Small intestine (tissue), 7 donors: ENCODE measurements at regions not wholly inside any gene's neighbourhood (a gene's known extent, or its start where the extent isn't known, plus 50 kb on each side); places are given as distances from the start of the nearest gene placed in this dataset.

Experiments used
- DNase-seq, 2 donors: peaks; one replicate each; pipeline versions ENCODE4 v3.0.0 to v3.0.0-alpha.2; 2013
- FAIRE-seq: peaks from 2 replicates; lab custom pipeline; 2012; peaks lifted over from hg19 to GRCh38; lab: Jason Lieb, UNC
- H3K27ac ChIP-seq, 3 donors: one replicate each; pipeline ENCODE4 v1.5.1; 2013; ENCODE audit warnings: low read length in 2 of 3, mild to moderate bottlenecking in 2 of 3, control low read depth in 1 of 3, inconsistent platforms in 1 of 3, low read depth in 1 of 3, moderate library complexity in 1 of 3
- H3K27me3 ChIP-seq, 3 donors: one replicate each; pipeline ENCODE4 v1.6.1; 2013; ENCODE audit warnings: low read length in 3 of 3, inconsistent platforms in 1 of 3; ENCODE audit not compliant: control insufficient read depth in 3 of 3, insufficient read depth in 3 of 3
- H3K36me3 ChIP-seq, 3 donors: one replicate each; pipeline ENCODE4 v1.6.1; 2013; ENCODE audit warnings: low read length in 3 of 3, inconsistent platforms in 1 of 3, low read depth in 1 of 3, mild to moderate bottlenecking in 1 of 3, moderate library complexity in 1 of 3; ENCODE audit not compliant: control insufficient read depth in 3 of 3, insufficient read depth in 2 of 3
- H3K4me1 ChIP-seq, 3 donors: one replicate each; pipeline ENCODE4 v1.6.1; 2013; ENCODE audit warnings: low read length in 2 of 3, inconsistent platforms in 1 of 3, low read depth in 1 of 3, mild to moderate bottlenecking in 1 of 3, moderate library complexity in 1 of 3; ENCODE audit not compliant: control insufficient read depth in 3 of 3, insufficient read depth in 2 of 3
- H3K4me3 ChIP-seq, 3 donors: one replicate each; pipeline ENCODE4 v1.5.1; 2013; ENCODE audit warnings: low read length in 3 of 3, control low read depth in 1 of 3, inconsistent platforms in 1 of 3, low read depth in 1 of 3, mild to moderate bottlenecking in 1 of 3, moderate library complexity in 1 of 3
- H3K9me3 ChIP-seq, 2 donors: one replicate each; pipeline ENCODE4 v1.6.1; 2013; ENCODE audit warnings: low read depth in 1 of 2, low read length in 1 of 2; ENCODE audit not compliant: control insufficient read depth in 2 of 2, insufficient read depth in 1 of 2
- WGBS, 3 donors: extraction: QIAGEN DNeasy Blood & Tissue Kit; methylation state at CpG; one replicate each; pipeline ENCODE4 v1.1.7; 2013; 5-methylcytosine and 5-hydroxymethylcytosine counted together
- donor health status: healthy with polysubstance abuse.
- donor health status: control.
- donor health status: control.
- donor health status: Bipolar disorder and iron deficiency.
- donor health status: healthy.

GRCh38 chr14:61631045-61631687, 64.1 kb upstream of the HIF1A start:
- H3K27me3 ChIP-seq, result no peaks in the 10 kb centered on the region
- H3K36me3 ChIP-seq, result no peaks in the 10 kb centered on the region
- peak in 1 of 2 donors; percentile 6 for DNase-seq
- H3K27ac ChIP-seq, result no peak overlapping the region
- no peaks in the 10 kb centered on the region for H3K9me3 ChIP-seq
- 63 to 75% (median 70%) methylated on average over 6 of the region's 6 CpGs for WGBS, 3 donors
- H3K4me3 ChIP-seq, result no peak overlapping the region
- H3K4me1 ChIP-seq, result no peaks in the 10 kb centered on the region
- no peak for FAIRE-seq

- Histone ChIP-seq H3K27me3 (no peaks in the 10 kb centered on the region), H3K27ac (no peak overlapping the region), H3K9me3 (no peaks in the 10 kb centered on the region), H3K36me3 (no peaks in the 10 kb centered on the region), H3K4me3 (no peak overlapping the region), H3K4me1 (no peaks in the 10 kb centered on the region)
- DNase-seq (no peak), FAIRE-seq (no peak)
- 80 to 87% (median 82%) methylated on average over 3 of the region's 3 CpGs for WGBS, 3 donors
Measured at GRCh38 chr14:61632401-61632800, 62.9 kb upstream of the HIF1A start.

- DNase-seq (no peak), FAIRE-seq (no peak)
- Histone ChIP-seq H3K36me3 (no peaks in the 10 kb centered on the region), H3K4me1 (no peaks in the 10 kb centered on the region), H3K27me3 (no peaks in the 10 kb centered on the region), H3K9me3 (no peaks in the 10 kb centered on the region), H3K27ac (no peak overlapping the region), H3K4me3 (no peak overlapping the region)
- 78 to 86% (median 85%) methylated on average over 1 of the region's 1 CpG for WGBS, 3 donors
Measured at GRCh38 chr14:61632807-61633206, 62.5 kb upstream of the HIF1A start.

GRCh38 chr14:61636291-61636690, 59.0 kb upstream of the HIF1A start:
- DNase-seq (no peak), FAIRE-seq (no peak)
- no peak overlapping the region for H3K27ac ChIP-seq
- no peak overlapping the region for H3K4me3 ChIP-seq
- no peaks in the 10 kb centered on the region for H3K4me1 ChIP-seq
- H3K27me3 ChIP-seq, result no peaks in the 10 kb centered on the region
- H3K9me3 ChIP-seq, result no peaks in the 10 kb centered on the region
- H3K36me3 ChIP-seq, result no peaks in the 10 kb centered on the region
- WGBS, 3 donors, result 89 to 100% (median 95%) methylated on average over 1 of the region's 1 CpG

GRCh38 chr14:61636779-61637178, 58.5 kb upstream of the HIF1A start:
- no peaks in the 10 kb centered on the region for H3K27me3 ChIP-seq
- 90 to 100% (median 93%) methylated on average over 3 of the region's 3 CpGs for WGBS, 3 donors
- H3K9me3 ChIP-seq, result no peaks in the 10 kb centered on the region
- no peak overlapping the region for H3K27ac ChIP-seq
- no peak for FAIRE-seq
- H3K4me1 ChIP-seq, result no peaks in the 10 kb centered on the region
- H3K36me3 ChIP-seq, result no peaks in the 10 kb centered on the region
- H3K4me3 ChIP-seq, result no peak overlapping the region
- no peak for DNase-seq

GRCh38 chr14:61638595-61639387, 56.5 kb upstream of the HIF1A start:
- Histone ChIP-seq H3K36me3 (no peaks in the 10 kb centered on the region), H3K9me3 (no peaks in the 10 kb centered on the region), H3K4me1 (no peaks in the 10 kb centered on the region), H3K4me3 (no peak overlapping the region), H3K27me3 (no peaks in the 10 kb centered on the region), H3K27ac (no peak overlapping the region)
- no peak for FAIRE-seq
- WGBS, 3 donors, result 27 to 53% (median 49%) methylated on average over 12 of the region's 12 CpGs
- peak in 1 of 2 donors; percentile 20 for DNase-seq

- H3K4me1 ChIP-seq, result no peaks in the 10 kb centered on the region
- no peaks in the 10 kb centered on the region for H3K36me3 ChIP-seq
- DNase-seq, result no peak
- WGBS, 3 donors, result 90 to 96% (median 91%) methylated on average over 14 of the region's 14 CpGs
- no peaks in the 10 kb centered on the region for H3K9me3 ChIP-seq
- H3K27ac ChIP-seq, result no peak overlapping the region
- no peak for FAIRE-seq
- H3K4me3 ChIP-seq, result no peak overlapping the region
- no peaks in the 10 kb centered on the region for H3K27me3 ChIP-seq
Measured at GRCh38 chr14:61640158-61641136, 54.9 kb upstream of the HIF1A start.

GRCh38 chr14:61641914-61642613, 53.2 kb upstream of the HIF1A start:
- no peak for DNase-seq

More at GRCh38 chr14:61641914-61642613, 53.2 kb upstream of the HIF1A start:
- whole genome bisulfite sequencing, 3 donors, result 80 to 82% (median 82%) methylated on average over 6 of the region's 6 CpGs
- Histone ChIP-seq H3K27me3 (no peaks in the 10 kb centered on the region), H3K9me3 (no peaks in the 10 kb centered on the region), H3K36me3 (no peaks in the 10 kb centered on the region), H3K4me3 (no peak overlapping the region), H3K27ac (no peak overlapping the region), H3K4me1 (no peaks in the 10 kb centered on the region)
- FAIRE-seq, result no peak
